Left colon (tissue), 2 donors: ENCODE measurements at regions not wholly inside any gene's neighbourhood (a gene's known extent, or its start where the extent isn't known, plus 50 kb on each side); places are given as distances from the start of the nearest gene placed in this dataset.
"Not testable (repeated sequence)": the region's sequence is repeated elsewhere in the genome, so short reads cannot be mapped to it uniquely, and the experiment has no call there.

Experiments
- ATAC-seq: fragments of 200-7000 bp; cut with Tn5 transposase; one replicate; pipeline ENCODE4 v1.9.1; 2020; ENCODE audit warnings: mild to moderate bottlenecking, moderate library complexity
- DNase-seq, 2 donors: peaks; one replicate each; pipeline ENCODE4 v3.0.0-alpha.2; 2020
- intact Hi-C, 2 donors: fragments of 100-400 bp; cut with DNase I in 1 of 2; cut with micrococcal nuclease in 1 of 2; formaldehyde crosslinking; loops; one replicate each; pipeline versions ENCODE4 v1.11.2 to v1.14.0; 2022; cut with DNase I, micrococcal nuclease
- donor health status: DM: no; HTN: no; CAD: no.
- donor health status: DM: yes; HTN: yes; CAD: no.

DNA sequence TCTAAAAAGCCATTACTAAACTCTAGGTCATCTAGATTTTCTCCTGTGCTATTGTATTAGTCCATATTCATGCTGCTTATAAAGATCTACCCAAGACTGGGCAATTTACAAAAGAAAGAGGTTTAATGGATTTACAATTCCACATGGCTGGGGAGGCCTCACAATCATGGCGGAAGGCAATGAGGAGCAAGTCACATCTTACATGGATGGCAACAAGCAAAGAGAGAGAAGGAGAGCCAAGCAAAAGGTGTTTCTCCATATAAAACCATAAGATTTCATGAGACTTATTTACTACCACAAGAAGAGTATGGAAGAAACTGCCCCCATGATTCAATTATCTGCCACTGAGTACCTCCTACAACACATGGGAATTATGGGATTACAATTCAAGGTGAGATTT is 69.6 kb upstream of the CCDC6 start:
- intact Hi-C loops, DNase-seq, ATAC-seq: not testable (repeated sequence)

- ATAC-seq: peak; percentile 98
- intact Hi-C loops: no loop called here
- peak; percentile 32 to 69 for DNase-seq
These were observed 65.6 kb upstream of the CCDC6 start for GRCh38 chr10:59971915-59972314.

GRCh38 chr10:59970396-59971368 is 64.3 kb upstream of the CCDC6 start:
- ATAC-seq: no peak
- intact Hi-C loops: no loop called here
- no peak for DNase-seq

DNA sequence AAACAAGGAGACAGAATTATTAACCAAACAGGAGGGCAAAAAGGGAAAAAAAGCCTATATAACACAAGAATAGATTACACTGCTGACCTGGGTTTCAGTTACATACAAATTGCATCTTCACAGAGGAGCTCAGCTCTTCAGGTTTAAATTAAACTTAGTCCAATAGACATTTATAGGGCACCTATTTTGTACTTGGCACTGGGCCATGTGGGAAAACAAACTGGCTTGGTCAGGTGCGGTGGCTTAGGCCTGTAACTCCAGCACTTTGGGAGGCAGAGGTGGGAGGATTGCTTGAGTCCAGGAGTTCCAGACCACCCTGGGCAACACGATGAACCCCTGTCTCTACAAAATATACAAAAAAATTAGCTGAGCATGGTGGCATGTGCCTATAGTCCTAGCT is 62.3 kb upstream of the CCDC6 start:
- peak; percentile 40 for ATAC-seq
- intact Hi-C loops: no loop called here
- peak; percentile 24 to 34 for DNase-seq

- no peak for DNase-seq
- no peak for ATAC-seq
- intact Hi-C loops: no loop called here
These were observed 60.7 kb upstream of the CCDC6 start for GRCh38 chr10:59967079-59967478.

GRCh38 chr10:59965899-59966650 is 59.7 kb upstream of the CCDC6 start:
- DNase-seq: no peak
- intact Hi-C loops: no loop called here
- ATAC-seq: no peak

DNA sequence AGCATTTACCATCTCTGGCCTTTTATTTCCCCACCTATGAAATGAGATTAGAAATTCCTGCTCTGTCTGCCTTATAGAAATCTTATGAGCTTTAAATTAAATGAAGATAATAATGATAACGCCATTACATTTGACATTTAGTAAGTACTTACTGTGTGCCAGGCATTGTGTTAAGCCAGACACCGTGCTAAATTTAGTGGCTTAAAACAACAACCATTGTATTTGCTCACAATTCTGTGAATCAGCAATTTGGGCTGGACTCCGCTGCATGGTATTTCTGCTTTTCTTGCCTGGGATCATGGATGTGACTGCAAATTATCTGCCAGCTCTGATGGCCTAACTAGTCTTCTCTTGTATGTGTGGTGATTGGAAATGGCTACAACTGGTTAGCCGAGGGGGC is 56.4 kb upstream of the CCDC6 start:
- intact Hi-C loops: no loop called here
- ATAC-seq (no peak), DNase-seq (no peak)

GRCh38 chr10:59960751-59961150 is 54.4 kb upstream of the CCDC6 start:
- ATAC-seq: no peak
- intact Hi-C loops: no loop called here
- DNase-seq: no peak

GRCh38 chr10:59959504-59960018 is 53.2 kb upstream of the CCDC6 start:
- DNase-seq (no peak), ATAC-seq (no peak)
- intact Hi-C loops: no loop called here

DNA sequence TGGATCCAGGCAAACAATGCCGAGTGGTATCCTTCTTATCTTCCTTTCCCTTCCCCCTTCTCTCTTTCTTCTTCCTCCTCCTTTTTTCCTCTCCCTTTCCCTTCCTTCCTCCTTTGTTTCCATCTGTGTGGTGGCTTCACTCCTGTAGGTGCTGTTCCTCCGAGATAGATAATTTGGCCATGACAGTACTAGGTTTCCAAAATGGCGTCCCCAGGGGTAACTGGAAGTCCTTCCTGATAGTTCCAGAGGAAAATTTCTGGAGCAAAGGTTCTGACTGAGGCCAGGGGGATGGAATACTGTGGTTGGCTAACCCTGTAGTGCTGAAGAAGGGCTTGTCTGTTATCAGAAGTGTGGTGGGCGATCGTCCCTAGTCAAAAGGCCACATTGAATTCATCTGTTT is 52.5 kb upstream of the CCDC6 start:
- intact Hi-C loops: no loop called here
- DNase-seq (no peak), ATAC-seq (no peak)

GRCh38 chr10:59957975-59958374 is 51.6 kb upstream of the CCDC6 start:
- intact Hi-C loops: no loop called here
- no peak for DNase-seq
- ATAC-seq: no peak
